Lung (tissue), 11 donors: ENCODE measurements at regions not wholly inside any gene's neighbourhood (a gene's known extent, or its start where the extent isn't known, plus 50 kb on each side); places are given as distances from the start of the nearest gene placed in this dataset.

Experiments
- ATAC-seq: fragments of 200-7000 bp; cut with Tn5 transposase; one replicate; pipeline ENCODE4 v1.9.1; 2020; ENCODE audit warnings: moderate number of reproducible peaks; ENCODE audit not compliant: insufficient read depth, low FRiP score
- DNase-seq, 3 donors: peaks; one replicate each; pipeline ENCODE4 v3.0.0-alpha.2; 2013 to 2017
- H3K27ac ChIP-seq, 2 donors: one replicate each; pipeline ENCODE4 v1.5.1; 2013; ENCODE audit warnings: mild to moderate bottlenecking in 2 of 2, moderate library complexity in 2 of 2, control low read depth in 1 of 2, inconsistent platforms in 1 of 2, low read depth in 1 of 2, low read length in 1 of 2
- H3K27me3 ChIP-seq, 3 donors: one replicate each; pipeline ENCODE4 v1.5.1; 2013; ENCODE audit warnings: low read length in 2 of 3; ENCODE audit not compliant: control insufficient read depth in 3 of 3, insufficient read depth in 3 of 3
- H3K36me3 ChIP-seq, 4 donors: one replicate each; pipeline ENCODE4 v1.5.1; 2013; ENCODE audit warnings: low read length in 4 of 4, mild to moderate bottlenecking in 1 of 4, moderate library complexity in 1 of 4; ENCODE audit not compliant: control insufficient read depth in 4 of 4, insufficient read depth in 4 of 4
- H3K4me1 ChIP-seq, 5 donors: one replicate each; pipeline ENCODE4 v1.5.1; 2013; ENCODE audit warnings: low read length in 5 of 5, mild to moderate bottlenecking in 2 of 5, moderate library complexity in 1 of 5; ENCODE audit not compliant: control insufficient read depth in 5 of 5, insufficient read depth in 5 of 5
- H3K4me3 ChIP-seq: one replicate; pipeline ENCODE4 v1.5.1; 2013; ENCODE audit warnings: mild to moderate bottlenecking, control low read depth, moderate library complexity
- H3K9ac ChIP-seq, 2 donors: one replicate each; pipeline ENCODE4 v1.5.1; 2013; ENCODE audit warnings: low read length in 2 of 2, control low read depth in 1 of 2; ENCODE audit not compliant: insufficient read depth in 1 of 2
- H3K9me3 ChIP-seq, 4 donors: one replicate each; pipeline ENCODE4 v1.5.1; 2013; ENCODE audit warnings: low read length in 3 of 4, mild to moderate bottlenecking in 1 of 4, moderate library complexity in 1 of 4; ENCODE audit not compliant: control insufficient read depth in 4 of 4, insufficient read depth in 3 of 4
- CTCF ChIP-seq: IDR thresholded peaks from 2 replicates; pipeline ENCODE4 v1.5.1; 2012; ENCODE audit warnings: mild to moderate bottlenecking; ENCODE audit errors: control extremely low read depth, extremely low read depth
- WGBS, 2 donors: extraction: QIAGEN DNeasy Blood & Tissue Kit; methylation state at CpG; one replicate each; pipeline ENCODE4 v1.1.7; 2013; 5-methylcytosine and 5-hydroxymethylcytosine counted together
- donor health status: control.
- donor health status: control.
- donor health status: Bipolar disorder and iron deficiency.
- donor health status: healthy.
- donor health status: DM: yes; HTN: yes; CAD: no.

- H3K9ac ChIP-seq: no peak overlapping the region
- 16 to 40% methylated on average over 4 of the region's 4 CpGs for WGBS, 2 donors
- no peak overlapping the region for H3K27ac ChIP-seq
- no peak overlapping the region for H3K4me3 ChIP-seq
- peaks cover 0 to 37% (median 18%) of the 10 kb centered on the region in 5 donors for H3K4me1 ChIP-seq
- no peaks in the 10 kb centered on the region for H3K27me3 ChIP-seq
- no peak for TF ChIP-seq CTCF
- no peaks in the 10 kb centered on the region for H3K9me3 ChIP-seq
- ATAC-seq: no peak
- peak; percentile 75 to 94 (median 88) for DNase-seq
- H3K36me3 ChIP-seq: no peaks in the 10 kb centered on the region
These were observed 898.2 kb downstream of the MCTP2 start for GRCh38 chr15:95129574-95129973.

DNA sequence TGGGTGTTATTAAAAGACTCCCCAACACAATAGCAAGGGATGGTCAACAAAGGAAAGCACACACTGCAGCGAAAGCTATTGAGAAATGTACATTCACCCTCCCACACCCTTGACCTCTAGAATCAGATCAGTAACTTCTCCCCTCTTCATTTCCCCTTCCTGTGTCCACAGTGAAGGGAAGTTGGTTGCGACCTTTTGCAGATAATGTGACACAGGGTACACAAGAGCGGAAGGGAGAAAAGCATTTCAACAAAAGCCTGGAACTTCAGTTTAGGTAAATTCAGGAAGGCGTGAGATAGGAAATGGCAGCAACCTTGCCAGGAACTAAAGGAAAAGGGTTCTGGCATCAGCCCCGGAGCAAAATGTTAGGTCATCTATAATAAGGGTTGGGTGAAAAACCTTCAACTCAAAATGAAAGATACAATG lies 899.8 kb downstream of the MCTP2 start:
- no peak overlapping the region for H3K9ac ChIP-seq
- DNase-seq (peak in 2 of 3 donors; percentile 48 to 53), ATAC-seq (peak; percentile 6)
- 40 to 41% methylated on average over 5 of the region's 5 CpGs for WGBS, 2 donors
- H3K36me3 ChIP-seq: no peaks in the 10 kb centered on the region
- H3K27ac ChIP-seq: no peak overlapping the region
- H3K4me1 ChIP-seq: peaks cover 0 to 44% (median 18%) of the 10 kb centered on the region in 5 donors
- H3K27me3 ChIP-seq: no peaks in the 10 kb centered on the region
- H3K9me3 ChIP-seq: no peaks in the 10 kb centered on the region
- no peak for TF ChIP-seq CTCF
- H3K4me3 ChIP-seq: no peak overlapping the region

DNA sequence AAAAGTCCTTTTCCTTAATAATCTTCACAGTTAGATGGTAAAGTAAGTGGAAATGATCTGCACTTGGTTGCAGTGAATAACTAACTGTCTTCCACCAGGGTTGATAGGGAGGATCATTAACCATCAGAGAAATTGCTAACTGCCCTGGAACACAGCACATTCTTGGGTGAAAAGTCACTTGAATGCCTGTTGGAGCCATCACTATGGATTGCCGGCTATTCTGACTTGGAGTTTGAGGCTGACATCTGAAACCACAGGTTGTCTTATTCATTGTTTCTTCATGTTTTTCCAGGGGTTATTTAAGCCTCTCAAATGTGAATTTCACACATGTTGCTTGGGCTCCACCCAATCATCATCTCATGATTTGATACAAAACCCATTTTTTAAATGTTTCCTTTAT lies 901.4 kb downstream of the MCTP2 start:
- H3K27me3 ChIP-seq: no peaks in the 10 kb centered on the region
- no peaks in the 10 kb centered on the region for H3K36me3 ChIP-seq
- DNase-seq (no peak), ATAC-seq (no peak)
- H3K27ac ChIP-seq: no peak overlapping the region
- TF ChIP-seq CTCF: no peak
- 82 to 91% methylated on average over 1 of the region's 1 CpG for WGBS, 2 donors
- H3K4me1 ChIP-seq: peaks cover 0 to 44% (median 18%) of the 10 kb centered on the region in 5 donors
- no peak overlapping the region for H3K4me3 ChIP-seq
- no peaks in the 10 kb centered on the region for H3K9me3 ChIP-seq
- no peak overlapping the region for H3K9ac ChIP-seq

DNA sequence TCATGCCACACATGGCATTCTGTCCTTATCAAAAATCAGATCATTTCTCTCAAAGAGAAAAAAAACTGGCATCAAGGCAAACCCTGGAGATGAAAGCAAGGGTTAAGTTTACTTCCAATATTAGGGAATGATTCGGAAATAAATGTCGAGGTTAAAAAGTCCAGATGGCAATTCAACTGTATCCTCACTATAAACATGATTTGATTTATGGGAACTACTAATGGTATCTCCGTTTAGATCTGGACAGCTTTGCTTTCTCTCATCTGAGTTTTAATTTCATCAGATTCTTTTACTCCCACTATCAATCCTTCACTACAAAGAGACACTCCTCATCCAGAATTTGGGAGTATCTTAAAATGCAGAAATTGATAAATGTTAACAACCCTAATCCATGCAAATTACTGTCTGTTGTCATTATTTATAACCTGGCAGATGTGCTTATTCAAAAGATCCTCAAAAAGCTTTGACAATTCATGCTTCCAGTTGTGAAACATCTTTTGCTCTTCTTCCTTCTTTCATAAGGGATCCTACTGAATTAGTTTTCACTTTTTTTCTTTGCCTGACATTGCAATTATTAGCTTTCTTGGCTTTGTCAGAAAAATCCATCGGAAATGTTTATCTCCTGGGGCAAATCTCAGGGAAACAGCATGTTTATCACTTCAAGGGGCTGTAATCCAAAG lies 903.2 kb downstream of the MCTP2 start:
- H3K27ac ChIP-seq: no peak overlapping the region

More for the DNA sequence above, 903.2 kb downstream of the MCTP2 start:
- no peaks in the 10 kb centered on the region for H3K9me3 ChIP-seq
- H3K36me3 ChIP-seq: no peaks in the 10 kb centered on the region
- no peak overlapping the region for H3K4me3 ChIP-seq
- H3K27me3 ChIP-seq: no peaks in the 10 kb centered on the region
- no peak for TF ChIP-seq CTCF
- ATAC-seq (no peak), DNase-seq (peak in 2 of 3 donors; percentile 72 to 77)
- H3K9ac ChIP-seq: peak overlapping the region in 1 of 2 donors; percentile 0
- 20 to 22% methylated on average over 4 of the region's 4 CpGs for WGBS, 2 donors
- peaks cover 0 to 42% (median 14%) of the 10 kb centered on the region in 5 donors for H3K4me1 ChIP-seq
